Panc1 (cell line): ENCODE measurements at regions not wholly inside any gene's neighbourhood (a gene's known extent, or its start where the extent isn't known, plus 50 kb on each side); places are given as distances from the start of the nearest gene placed in this dataset.

Experiments
- CTCF ChIP-seq: fragments of 450-650 bp; IDR thresholded peaks from 2 replicates; pipeline ENCODE4 v1.5.1; 2017; ENCODE audit warnings: mild to moderate bottlenecking
- POLR2AphosphoS5 ChIP-seq: IDR thresholded peaks from 2 replicates; pipeline ENCODE4 v1.6.1; 2012; ENCODE audit warnings: mild to moderate bottlenecking, low read depth, low read length, moderate library complexity
- TCF7L2 ChIP-seq: IDR thresholded peaks from 2 replicates; pipeline ENCODE4 v1.6.1; 2011; ENCODE audit warnings: mild to moderate bottlenecking, low read depth, low read length, inconsistent platforms

GRCh38 chr10:8913720-8914119 is 859.2 kb downstream of the GATA3 start:
- TF ChIP-seq CTCF (no peak), TCF7L2 (no peak), POLR2AphosphoS5 (no peak)
